Activated T-helper 1 cell treated with anti-CD3 and anti-CD28 coated beads, Interleukin-2, amount 50 U/mL, for 16 hours (primary cell): ENCODE measurements at regions not wholly inside any gene's neighbourhood (a gene's known extent, or its start where the extent isn't known, plus 50 kb on each side); places are given as distances from the start of the nearest gene placed in this dataset.
A peak's percentile ranks its signal among the peaks of the same experiment; 100 is the strongest.

Experiments used
- DNase-seq, 2 donors: peaks; one replicate each; pipeline ENCODE4 v3.0.0-alpha.2; 2020; ENCODE audit warnings: low read depth in 1 of 2, low spot score in 1 of 2

GRCh38 chr7:142379201-142379885 is 121.5 kb upstream of the PRSS58 start:
- no peak for DNase-seq

GRCh38 chr7:142377567-142377966 is 119.7 kb upstream of the PRSS58 start:
- DNase-seq, result no peak

GRCh38 chr7:142376356-142376997 is 118.6 kb upstream of the PRSS58 start:
- no peak for DNase-seq

GRCh38 chr7:142375710-142376313 is 118.0 kb upstream of the PRSS58 start:
- DNase-seq, result no peak

- no peak for DNase-seq
Measured at GRCh38 chr7:142372727-142373126, 114.9 kb upstream of the PRSS58 start.

- DNase-seq, result no peak
Measured at GRCh38 chr7:142371586-142372377, 113.9 kb upstream of the PRSS58 start.

GRCh38 chr7:142365410-142365842 is 107.6 kb upstream of the PRSS58 start:
- DNase-seq, result no peak

- no peak for DNase-seq
Measured at GRCh38 chr7:142364551-142364950, 106.7 kb upstream of the PRSS58 start.

- DNase-seq, result no peak
Measured at GRCh38 chr7:142362349-142362748, 104.5 kb upstream of the PRSS58 start.

GRCh38 chr7:142359694-142360279 is 101.9 kb upstream of the PRSS58 start:
- DNase-seq, result no peak

- DNase-seq, result peak in 1 of 2 donors; percentile 5
Measured at GRCh38 chr7:142357953-142358520, 100.2 kb upstream of the PRSS58 start.

GRCh38 chr7:142356166-142356565 is 98.3 kb upstream of the PRSS58 start:
- DNase-seq, result no peak

GRCh38 chr7:142355328-142355727 is 97.5 kb upstream of the PRSS58 start:
- no peak for DNase-seq

- DNase-seq, result no peak
Measured at GRCh38 chr7:142353147-142354060, 95.5 kb upstream of the PRSS58 start.

- no peak for DNase-seq
Measured at GRCh38 chr7:142352543-142352942, 94.7 kb upstream of the PRSS58 start.

GRCh38 chr7:142351145-142351544 is 93.3 kb upstream of the PRSS58 start:
- DNase-seq, result no peak

GRCh38 chr7:142349670-142350405 is 92.0 kb upstream of the PRSS58 start:
- DNase-seq, result no peak

GRCh38 chr7:142348921-142349405 is 91.1 kb upstream of the PRSS58 start:
- no peak for DNase-seq

- no peak for DNase-seq
Measured at GRCh38 chr7:142348100-142348499, 90.2 kb upstream of the PRSS58 start.
